PC-3 (cell line): ENCODE measurements at regions not wholly inside any gene's neighbourhood (a gene's known extent, or its start where the extent isn't known, plus 50 kb on each side); places are given as distances from the start of the nearest gene placed in this dataset.
A peak's percentile ranks its signal among the peaks of the same experiment; 100 is the strongest.

Experiments used
- ATAC-seq: fragments of 200-7000 bp; cut with Tn5 transposase; 2 replicates; pipeline ENCODE4 v1.9.1; 2020; ENCODE audit warnings: mild to moderate bottlenecking, moderate library complexity
- BruUV-seq: library from RNA; stranded (reverse); fragments of 400-500 nt; replicated peaks from 2 replicates; lab custom pipeline; 2021; lab: Mats Ljungman, UMichigan
- CTCF ChIA-PET: fragments of 300-600 bp; sonication (Branson Sonifier 250); formaldehyde crosslinking; loops from one replicate; lab custom pipeline; 2022; ENCODE audit warnings: antibody characterized with exemption; lab: Charles Lee
- POLR2A ChIA-PET: fragments of 300-600 bp; sonication (Branson Sonifier 250); formaldehyde crosslinking; loops from one replicate; lab custom pipeline; 2022; ENCODE audit warnings: antibody characterized with exemption; ENCODE audit not compliant: unreplicated experiment; lab: Charles Lee
- DNase-seq: peaks from one replicate; pipeline ENCODE4 v3.0.0-alpha.2; 2015
- H2AFZ ChIP-seq: fragments of 300-600 bp; sonication (generic); 2 replicates; pipeline ENCODE4 v1.6.0; 2016; ENCODE audit warnings: antibody characterized with exemption, low read length
- H3F3A ChIP-seq: fragments of 300-600 bp; sonication (generic); one replicate; pipeline ENCODE4 v1.6.0; 2017; ENCODE audit warnings: antibody characterized with exemption, low read length, control low read depth, mild to moderate bottlenecking; ENCODE audit not compliant: unreplicated experiment
- H3K27ac ChIP-seq: fragments of 300-600 bp; sonication (generic); 2 replicates; pipeline ENCODE4 v1.5.1; 2016; ENCODE audit warnings: mild to moderate bottlenecking, low read length
- H3K27me3 ChIP-seq: fragments of 300-600 bp; sonication (generic); 2 replicates; pipeline ENCODE4 v1.6.1; 2016; ENCODE audit warnings: low read length, mixed read lengths
- H3K36me3 ChIP-seq: fragments of 300-600 bp; sonication (generic); 2 replicates; pipeline ENCODE4 v1.6.1; 2016; ENCODE audit warnings: low read depth, mixed run types, low read length, mixed read lengths
- H3K4me1 ChIP-seq: fragments of 300-600 bp; sonication (generic); 2 replicates; pipeline ENCODE4 v1.5.1; 2016; ENCODE audit warnings: low read length; ENCODE audit not compliant: insufficient read depth
- H3K4me2 ChIP-seq: fragments of 300-600 bp; sonication (generic); 2 replicates; pipeline ENCODE4 v1.6.0; 2016; ENCODE audit warnings: low read length
- H3K4me3 ChIP-seq: fragments of 300-600 bp; sonication (generic); 2 replicates; pipeline ENCODE4 v1.5.1; 2016; ENCODE audit warnings: mild to moderate bottlenecking, low read length, mixed read lengths
- H3K79me2 ChIP-seq: fragments of 300-600 bp; sonication (generic); 2 replicates; pipeline ENCODE4 v1.6.1; 2017; ENCODE audit warnings: low read length, mixed read lengths
- H3K9ac ChIP-seq: fragments of 300-600 bp; sonication (generic); 2 replicates; pipeline ENCODE4 v1.6.0; 2016; ENCODE audit warnings: mild to moderate bottlenecking, low read length
- H3K9me2 ChIP-seq: fragments of 300-600 bp; sonication (generic); replicated peaks from 2 replicates; pipeline ENCODE4 v1.6.1; 2016; ENCODE audit warnings: mixed run types, low read length, mixed read lengths
- H3K9me3 ChIP-seq: fragments of 300-600 bp; sonication (generic); 2 replicates; pipeline ENCODE4 v1.6.1; 2016; ENCODE audit warnings: low read length, mixed read lengths
- H4K20me1 ChIP-seq: fragments of 300-600 bp; sonication (generic); 2 replicates; pipeline ENCODE4 v1.6.1; 2016; ENCODE audit warnings: low read length, mixed read lengths
- EZH2 ChIP-seq: fragments of 300-600 bp; sonication (generic); IDR thresholded peaks from one replicate; pipeline ENCODE4 v1.6.1; 2017; ENCODE audit warnings: antibody characterized with exemption, mild to moderate bottlenecking, low read length; ENCODE audit not compliant: unreplicated experiment
- EZH2phosphoT487 ChIP-seq: fragments of 300-600 bp; sonication (generic); IDR thresholded peaks from 2 replicates; pipeline ENCODE4 v1.6.1; 2018; ENCODE audit warnings: mild to moderate bottlenecking, antibody characterized with exemption, low read length, borderline replicate concordance
- intact Hi-C: fragments of 100-400 bp; cut with micrococcal nuclease; formaldehyde crosslinking; loops from 2 replicates; pipeline ENCODE4 v1.9.0; 2023
- TF ChIP-seq, protein P1 (sequence below): fragments of 300-600 bp; sonication (generic); conservative IDR thresholded peaks from 2 replicates; pipeline ENCODE4 v1.5.1; 2017; ENCODE audit warnings: antibody characterized with exemption, low read depth, mild to moderate bottlenecking, low read length

DNA sequence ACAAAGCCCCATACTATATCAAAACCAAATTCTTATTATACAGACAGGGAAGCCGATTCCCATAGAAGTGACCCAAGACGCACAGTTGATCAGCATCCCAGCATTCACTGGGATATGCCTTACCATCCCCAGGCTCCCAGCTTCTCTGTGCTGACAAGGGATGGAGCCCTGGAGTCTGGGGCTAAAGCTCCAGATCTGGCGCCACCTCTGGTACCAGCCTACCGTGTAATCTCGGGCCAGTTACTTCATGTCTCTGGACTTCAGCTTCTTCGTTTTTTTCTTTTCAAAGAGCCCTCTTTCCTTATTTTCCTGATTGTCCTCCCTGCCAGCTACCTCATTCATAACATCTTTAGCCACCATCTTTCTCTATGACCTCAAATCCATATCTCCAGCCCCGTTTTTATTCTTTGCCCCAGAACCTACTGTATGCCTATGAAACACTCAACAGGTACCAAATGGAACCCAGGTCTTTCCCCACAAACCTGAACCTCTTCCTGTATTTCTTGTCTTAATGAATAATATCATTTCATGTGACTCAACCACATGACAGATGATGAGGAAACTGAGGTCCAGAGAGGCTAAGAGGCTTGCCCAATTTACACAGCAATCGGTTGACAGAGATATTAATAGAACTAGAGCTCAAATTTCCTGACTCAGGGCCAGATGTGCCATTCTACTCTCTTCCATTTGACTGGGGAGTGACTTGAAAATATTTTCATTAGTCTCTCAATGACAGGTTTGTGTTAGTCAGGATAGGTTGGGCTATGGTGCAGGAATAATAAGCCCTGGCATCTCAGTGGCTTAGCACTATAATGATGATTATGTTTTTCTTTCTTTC is 85.4 kb upstream of the TLE3 start:
- no TSS peak for BruUV-seq
- Histone ChIP-seq H3K36me3 (no peaks in the 10 kb centered on the region), H3K4me3 (no peak overlapping the region), H3K9me3 (no peaks in the 10 kb centered on the region), H4K20me1 (no peaks in the 10 kb centered on the region), H3K27ac (no peak overlapping the region), H3F3A (no peaks in the 10 kb centered on the region), H3K4me2 (no peak overlapping the region), H3K27me3 (no peaks in the 10 kb centered on the region), H3K4me1 (no peaks in the 10 kb centered on the region), H3K9me2 (no peaks in the 10 kb centered on the region), H2AFZ (no peak overlapping the region), H3K79me2 (no peaks in the 10 kb centered on the region), H3K9ac (no peak overlapping the region)
- CTCF ChIA-PET, result no interaction called here
- intact Hi-C loops, result no loop called here
- TF ChIP-seq EZH2 (no peak), EZH2phosphoT487 (no peak)
- TF ChIP-seq, protein P1, sequence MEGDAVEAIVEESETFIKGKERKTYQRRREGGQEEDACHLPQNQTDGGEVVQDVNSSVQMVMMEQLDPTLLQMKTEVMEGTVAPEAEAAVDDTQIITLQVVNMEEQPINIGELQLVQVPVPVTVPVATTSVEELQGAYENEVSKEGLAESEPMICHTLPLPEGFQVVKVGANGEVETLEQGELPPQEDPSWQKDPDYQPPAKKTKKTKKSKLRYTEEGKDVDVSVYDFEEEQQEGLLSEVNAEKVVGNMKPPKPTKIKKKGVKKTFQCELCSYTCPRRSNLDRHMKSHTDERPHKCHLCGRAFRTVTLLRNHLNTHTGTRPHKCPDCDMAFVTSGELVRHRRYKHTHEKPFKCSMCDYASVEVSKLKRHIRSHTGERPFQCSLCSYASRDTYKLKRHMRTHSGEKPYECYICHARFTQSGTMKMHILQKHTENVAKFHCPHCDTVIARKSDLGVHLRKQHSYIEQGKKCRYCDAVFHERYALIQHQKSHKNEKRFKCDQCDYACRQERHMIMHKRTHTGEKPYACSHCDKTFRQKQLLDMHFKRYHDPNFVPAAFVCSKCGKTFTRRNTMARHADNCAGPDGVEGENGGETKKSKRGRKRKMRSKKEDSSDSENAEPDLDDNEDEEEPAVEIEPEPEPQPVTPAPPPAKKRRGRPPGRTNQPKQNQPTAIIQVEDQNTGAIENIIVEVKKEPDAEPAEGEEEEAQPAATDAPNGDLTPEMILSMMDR, result no peak
- no peak for ATAC-seq
- peak; percentile 40 for DNase-seq
- POLR2A ChIA-PET, result no interaction called here

DNA sequence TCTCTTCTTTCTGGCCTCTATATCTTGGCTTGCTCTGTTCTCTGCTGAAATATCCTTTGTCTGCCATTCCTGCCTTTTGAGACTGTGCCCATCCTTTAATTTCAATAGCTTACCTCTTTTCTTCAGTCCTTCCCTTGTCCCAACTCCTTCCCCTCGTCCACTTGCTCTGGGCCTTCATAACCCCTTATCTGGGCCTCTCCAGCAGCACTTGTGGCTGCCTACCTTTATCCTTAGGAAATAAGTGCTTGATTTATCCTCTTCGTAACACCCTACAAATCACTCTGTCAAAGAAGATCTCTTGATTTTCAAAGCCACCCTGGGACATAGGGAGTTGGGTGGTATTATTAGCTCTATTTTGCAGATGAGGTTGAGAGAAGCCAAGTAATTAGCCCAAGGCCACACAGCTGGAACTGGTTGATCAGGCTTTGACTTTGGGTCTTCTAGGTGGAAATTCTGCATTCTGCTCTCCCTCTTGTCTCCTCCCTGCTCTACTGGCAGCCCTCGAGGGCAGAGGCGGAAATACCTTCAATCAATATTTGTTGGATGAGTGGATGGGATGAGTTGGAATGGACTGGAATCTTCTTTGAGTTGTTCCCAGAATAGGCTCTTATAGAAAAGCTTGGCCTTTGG is 84.0 kb upstream of the TLE3 start:
- CTCF ChIA-PET, result interaction anchor here (0.5 kb wide), 1 partner anchor 51 kb away, joined by 8 read pairs; no protein-coding TSS in a partner anchor
- Histone ChIP-seq H3K9me2 (no peaks in the 10 kb centered on the region), H3K9me3 (no peaks in the 10 kb centered on the region), H3F3A (no peaks in the 10 kb centered on the region), H3K36me3 (no peaks in the 10 kb centered on the region), H2AFZ (no peak overlapping the region), H3K27me3 (no peaks in the 10 kb centered on the region), H3K9ac (no peak overlapping the region), H3K4me1 (no peaks in the 10 kb centered on the region), H3K79me2 (no peaks in the 10 kb centered on the region), H3K4me3 (no peak overlapping the region), H4K20me1 (no peaks in the 10 kb centered on the region), H3K4me2 (no peak overlapping the region), H3K27ac (no peak overlapping the region)
- TF ChIP-seq EZH2 (no peak), EZH2phosphoT487 (no peak)
- TF ChIP-seq, protein P1, result no peak
- BruUV-seq, result no TSS peak
- POLR2A ChIA-PET, result no interaction called here
- ATAC-seq (no peak), DNase-seq (no peak)
- intact Hi-C loops, result no loop called here
